H1 (cell line): ENCODE measurements at regions not wholly inside any gene's neighbourhood (a gene's known extent, or its start where the extent isn't known, plus 50 kb on each side); places are given as distances from the start of the nearest gene placed in this dataset.

ENCODE experiments used
- CTCF ChIA-PET: fragments of 300-600 bp; sonication (Branson Sonifier 250); formaldehyde crosslinking; loops from one replicate; lab custom pipeline; 2021; ENCODE audit not compliant: partially characterized antibody; lab: Charles Lee
- POLR2A ChIA-PET: fragments of 300-600 bp; sonication (Branson Sonifier 250); formaldehyde crosslinking; loops from one replicate; lab custom pipeline; 2021; ENCODE audit warnings: inconsistent platforms; ENCODE audit not compliant: partially characterized antibody; lab: Charles Lee
- DNase-seq, 2 experiments: peaks; one replicate each; pipeline versions ENCODE4 v3.0.0 to v3.0.0-alpha.2; 2010 to 2022; ENCODE audit warnings: low spot score in 2 of 2, low read depth in 1 of 2, mixed read lengths in 1 of 2
- FAIRE-seq: peaks from 2 replicates; lab custom pipeline; 2011; peaks lifted over from hg19 to GRCh38; lab: Jason Lieb, UNC
- H2AFZ ChIP-seq: 2 replicates; pipeline ENCODE4 v1.8.1; 2012; ENCODE audit warnings: low read length, inconsistent platforms
- H2AK5ac ChIP-seq: 2 replicates; pipeline ENCODE4 v1.6.1; 2013; ENCODE audit warnings: low read depth, low read length
- H2BK120ac ChIP-seq: replicated peaks from 2 replicates; pipeline ENCODE3; 2013; ENCODE audit warnings: low read depth, low read length, inconsistent platforms
- H2BK12ac ChIP-seq: 2 replicates; pipeline ENCODE4 v1.6.1; 2013; ENCODE audit warnings: low read depth, low read length
- H2BK15ac ChIP-seq: 2 replicates; pipeline ENCODE4 v1.6.1; 2013; ENCODE audit warnings: low read length
- H2BK20ac ChIP-seq: 2 replicates; pipeline ENCODE4 v1.6.1; 2013; ENCODE audit warnings: low read length
- H2BK5ac ChIP-seq: 2 replicates; pipeline ENCODE4 v1.6.1; 2013; ENCODE audit warnings: low read depth, low read length
- H3K14ac ChIP-seq: 2 replicates; pipeline ENCODE4 v1.6.1; 2013; ENCODE audit warnings: inconsistent platforms; ENCODE audit not compliant: insufficient read length
- H3K18ac ChIP-seq: 2 replicates; pipeline ENCODE4 v1.6.1; 2013; ENCODE audit warnings: low read length; ENCODE audit errors: extremely low read depth
- H3K23ac ChIP-seq: 2 replicates; pipeline ENCODE4 v1.6.1; 2013; ENCODE audit warnings: inconsistent platforms; ENCODE audit not compliant: insufficient read length
- H3K23me2 ChIP-seq: 2 replicates; pipeline ENCODE4 v1.6.1; 2013; ENCODE audit warnings: low read depth, low read length
- H3K27ac ChIP-seq: 2 replicates; pipeline ENCODE4 v1.6.1; 2011; ENCODE audit warnings: low read depth, low read length, inconsistent platforms
- H3K27me3 ChIP-seq, 4 experiments: replicated peaks in 1 of 4; 1 replicate in 1 of 4; 2 replicates in 3 of 4; pipeline versions ENCODE4 v1.6.1 to v1.8.1; 2011 to 2013; ENCODE audit warnings: low read length in 3 of 4, mild to moderate bottlenecking in 3 of 4, inconsistent platforms in 2 of 4, mixed read lengths in 2 of 4, moderate library complexity in 1 of 4; ENCODE audit not compliant: control insufficient read depth in 3 of 4, insufficient read depth in 3 of 4; ENCODE audit errors: extremely low read depth in 1 of 4
- H3K36me3 ChIP-seq, 4 experiments: 2 replicates each; pipeline versions ENCODE4 v1.6.1 to v1.8.1; 2011 to 2013; ENCODE audit warnings: mild to moderate bottlenecking in 4 of 4, low read length in 3 of 4, moderate library complexity in 2 of 4, control low read depth in 1 of 4, inconsistent platforms in 1 of 4; ENCODE audit not compliant: insufficient read depth in 4 of 4, control insufficient read depth in 2 of 4
- H3K4ac ChIP-seq: replicated peaks from 2 replicates; pipeline ENCODE3; 2013; ENCODE audit warnings: low read length, low read depth, mixed read lengths, inconsistent platforms; ENCODE audit not compliant: insufficient read length
- H3K4me1 ChIP-seq, 4 experiments: replicated peaks in 1 of 4; 1 replicate in 1 of 4; 2 replicates in 3 of 4; pipeline versions ENCODE4 v1.6.1 to v1.8.1; 2011 to 2013; ENCODE audit warnings: low read length in 3 of 4, inconsistent platforms in 2 of 4, mixed read lengths in 1 of 4; ENCODE audit not compliant: insufficient read depth in 4 of 4, control insufficient read depth in 3 of 4
- H3K4me2 ChIP-seq, 2 experiments: 2 replicates each; pipeline versions ENCODE4 v1.6.1 to v1.8.1; 2011 to 2013; ENCODE audit warnings: low read depth in 2 of 2, low read length in 2 of 2, control low read depth in 1 of 2, inconsistent platforms in 1 of 2, mild to moderate bottlenecking in 1 of 2; ENCODE audit not compliant: insufficient read depth in 1 of 2
- H3K4me3 ChIP-seq, 4 experiments: fragments of 200-600, 300-600 bp in 1 of 4; sonication (generic), shearing (Covaris generic), sonication (Bioruptor Twin) in 1 of 4; 2 replicates each; pipeline versions ENCODE4 v1.5.1 to v1.8.1; 2011 to 2016; ENCODE audit warnings: low read length in 4 of 4, low read depth in 3 of 4, control low read depth in 2 of 4, inconsistent platforms in 2 of 4, mild to moderate bottlenecking in 2 of 4, mixed read lengths in 1 of 4, moderate library complexity in 1 of 4; ENCODE audit not compliant: insufficient read depth in 2 of 4; ENCODE audit errors: extremely low read depth in 1 of 4
- H3K56ac ChIP-seq: replicated peaks from 2 replicates; pipeline ENCODE3; 2013; ENCODE audit warnings: low read depth, mild to moderate bottlenecking, mixed read lengths, low read length, inconsistent platforms; ENCODE audit not compliant: insufficient read length
- H3K79me1 ChIP-seq: 2 replicates; pipeline ENCODE4 v1.6.1; 2013; ENCODE audit warnings: low read depth, low read length, control low read depth
- H3K79me2 ChIP-seq, 2 experiments: 2 replicates each; pipeline versions ENCODE4 v1.6.1 to v1.8.1; 2012 to 2013; ENCODE audit warnings: low read length in 2 of 2, mild to moderate bottlenecking in 2 of 2, inconsistent platforms in 1 of 2; ENCODE audit not compliant: insufficient read depth in 2 of 2, control insufficient read depth in 1 of 2
- H3K9ac ChIP-seq, 4 experiments: replicated peaks in 1 of 4; 1 replicate in 1 of 4; 2 replicates in 3 of 4; pipeline versions ENCODE4 v1.6.1 to v1.8.1; 2011 to 2013; ENCODE audit warnings: low read depth in 3 of 4, low read length in 3 of 4, control low read depth in 2 of 4, mild to moderate bottlenecking in 2 of 4, moderate library complexity in 2 of 4, inconsistent platforms in 1 of 4; ENCODE audit errors: extremely low read depth in 1 of 4
- H3K9me3 ChIP-seq, 2 experiments: 2 replicates each; pipeline versions ENCODE4 v1.6.1 to v1.8.1; 2012 to 2013; ENCODE audit warnings: mild to moderate bottlenecking in 2 of 2, moderate library complexity in 2 of 2, control low read depth in 1 of 2, inconsistent platforms in 1 of 2, low read depth in 1 of 2, low read length in 1 of 2, mixed read lengths in 1 of 2; ENCODE audit not compliant: insufficient read depth in 2 of 2
- H4K20me1 ChIP-seq, 2 experiments: replicated peaks in 1 of 2; 2 replicates each; pipeline versions ENCODE3 to v1.8.1; 2011 to 2013; ENCODE audit warnings: inconsistent platforms in 2 of 2, low read length in 2 of 2, mild to moderate bottlenecking in 1 of 2; ENCODE audit not compliant: insufficient read depth in 2 of 2, control insufficient read depth in 1 of 2
- H4K5ac ChIP-seq: 2 replicates; pipeline ENCODE4 v1.6.1; 2013; ENCODE audit warnings: low read length, low read depth, mixed read lengths, inconsistent platforms; ENCODE audit not compliant: insufficient read length
- H4K8ac ChIP-seq: 2 replicates; pipeline ENCODE4 v1.8.0; 2013; ENCODE audit warnings: mild to moderate bottlenecking, moderate library complexity, low read length, inconsistent platforms; ENCODE audit not compliant: insufficient read depth; ENCODE audit errors: extremely low read depth
- H4K91ac ChIP-seq: replicated peaks from 2 replicates; pipeline ENCODE3; 2013; ENCODE audit warnings: low read length, mixed read lengths, inconsistent platforms; ENCODE audit not compliant: insufficient read length
- ASH2L ChIP-seq: fragments of 200-600, 300-600 bp; sonication (generic); IDR thresholded peaks from one replicate; pipeline ENCODE4 v1.7.1; 2017; ENCODE audit warnings: low read length
- ATF2 ChIP-seq: IDR thresholded peaks from 2 replicates; pipeline ENCODE4 v1.6.1; 2012; ENCODE audit warnings: low read length, inconsistent platforms
- BRCA1 ChIP-seq: IDR thresholded peaks from 2 replicates; pipeline ENCODE4 v1.6.1; 2012; ENCODE audit warnings: low read depth, low read length, improper control_type of control experiment
- CTBP2 ChIP-seq: IDR thresholded peaks from 2 replicates; pipeline ENCODE4 v1.7.0; 2011; ENCODE audit warnings: borderline replicate concordance, mild to moderate bottlenecking, moderate library complexity, mixed read lengths, low read length; ENCODE audit not compliant: insufficient read depth, insufficient read length
- E2F6 ChIP-seq: IDR thresholded peaks from 2 replicates; pipeline ENCODE4 v1.6.1; 2012; ENCODE audit warnings: inconsistent platforms
- EGR1 ChIP-seq: IDR thresholded peaks from 2 replicates; pipeline ENCODE4 v1.6.1; 2011; ENCODE audit warnings: low read depth, low read length, borderline replicate concordance
- JUND ChIP-seq: IDR thresholded peaks from 2 replicates; pipeline ENCODE4 v1.6.1; 2011; ENCODE audit warnings: mild to moderate bottlenecking, improper control_type of control experiment, low read length
- SAP30 ChIP-seq: fragments of 300-600 bp; sonication (generic); IDR thresholded peaks from 2 replicates; pipeline ENCODE4 v1.7.1; 2012; ENCODE audit warnings: low read length, moderate library complexity, mild to moderate bottlenecking, inconsistent platforms; ENCODE audit not compliant: insufficient read depth, insufficient replicate concordance
- SIN3A ChIP-seq, 2 experiments: IDR thresholded peaks in 1 of 2; conservative IDR thresholded peaks in 1 of 2; 2 replicates each; pipeline ENCODE4 v1.6.1; 2011 to 2012; ENCODE audit warnings: low read length in 2 of 2, improper control_type of control experiment in 1 of 2, low read depth in 1 of 2, mild to moderate bottlenecking in 1 of 2
- SRF ChIP-seq: IDR thresholded peaks from 2 replicates; pipeline ENCODE4 v1.6.1; 2011; ENCODE audit warnings: mild to moderate bottlenecking, low read depth, low read length, moderate library complexity
- TAF1 ChIP-seq: IDR thresholded peaks from 2 replicates; pipeline ENCODE4 v1.6.1; 2011; ENCODE audit warnings: mild to moderate bottlenecking, low read depth, low read length
- WGBS, 2 experiments: shearing (Covaris generic) in 1 of 2; methylation state at CpG; one replicate each; pipeline versions ENCODE4 v1.1.6 to v1.1.7; 2013 to 2015; ENCODE audit warnings: low lambda C conversion rate in 2 of 2, mixed read lengths in 2 of 2, inconsistent platforms in 1 of 2, low coverage in 1 of 2, missing lambda C conversion rate in 1 of 2; ENCODE audit not compliant: insufficient replicate concordance in 2 of 2, insufficient coverage in 1 of 2, insufficient read length in 1 of 2; ENCODE audit errors: extremely low coverage in 1 of 2, missing lambda C conversion rate in 1 of 2; 5-methylcytosine and 5-hydroxymethylcytosine counted together

DNA sequence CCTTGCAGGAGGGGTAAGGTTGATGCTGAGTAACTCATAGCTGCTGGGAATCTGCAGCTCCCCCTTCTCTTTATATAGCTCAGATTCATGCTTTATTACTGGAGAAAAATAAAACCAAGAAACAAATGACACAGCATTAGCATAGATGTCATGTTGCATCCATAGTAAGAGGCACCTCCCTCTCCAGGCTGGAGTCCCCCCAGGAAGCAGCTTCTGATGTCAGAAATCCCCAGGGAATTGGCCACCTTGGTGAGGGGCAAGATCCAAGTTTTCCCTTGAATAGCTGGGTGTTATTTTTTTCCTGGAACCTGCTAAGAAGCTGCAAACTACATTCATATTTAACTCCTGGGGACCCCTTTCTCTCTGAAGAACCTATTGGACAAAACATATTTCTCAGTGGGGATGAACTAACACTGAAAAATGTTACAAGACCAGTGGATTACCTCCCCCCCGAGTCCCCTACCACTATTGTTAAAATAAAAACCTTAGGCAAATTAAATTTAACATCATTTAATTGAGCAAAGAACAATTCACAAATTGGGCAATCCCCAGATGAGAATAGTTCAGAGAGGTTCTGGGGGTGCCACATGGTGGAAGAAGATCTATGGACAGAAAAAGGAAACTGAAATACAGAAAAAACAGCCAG is 163.7 kb upstream of the NAMPT start:
- no peak overlapping the region for H2BK5ac ChIP-seq
- H3K23me2 ChIP-seq = no peaks in the 10 kb centered on the region; the same call in 1 of the 2 replicates
- no peaks in the 10 kb centered on the region; a peak in 1 of 8 replicates for H3K36me3 ChIP-seq
- no peak overlapping the region for H2BK12ac ChIP-seq
- no peak overlapping the region for H4K91ac ChIP-seq
- no peak overlapping the region for H2BK15ac ChIP-seq
- no peaks in the 10 kb centered on the region for H3K27me3 ChIP-seq
- H3K4me2 ChIP-seq = no peak overlapping the region
- no peaks in the 10 kb centered on the region for H3K79me1 ChIP-seq
- no peaks in the 10 kb centered on the region for H3K4me1 ChIP-seq
- H4K20me1 ChIP-seq = no peaks in the 10 kb centered on the region
- H3K23ac ChIP-seq = no peak overlapping the region
- no peak overlapping the region for H3K56ac ChIP-seq
- H3K4ac ChIP-seq = no peak overlapping the region
- H3K18ac ChIP-seq = no peak overlapping the region
- H3K9ac ChIP-seq = no peak overlapping the region
- H2AFZ ChIP-seq = no peak overlapping the region
- no peak overlapping the region for H4K5ac ChIP-seq
- CTCF ChIA-PET = interaction anchor here (0.7 to 1.5 kb wide), 6 partner anchors 10 to 281 kb away, joined by 3 to 9 read pairs (median 3); no protein-coding TSS in a partner anchor
- 71% methylated on average over 1 of the region's 1 CpG; no CpG with 5 or more reads in 1 of the 2 experiments for WGBS, 2 experiments
- DNase-seq (no peak), FAIRE-seq (no peak)
- no peak overlapping the region for H2AK5ac ChIP-seq
- no peak overlapping the region for H3K4me3 ChIP-seq
- H2BK120ac ChIP-seq = no peak overlapping the region
- POLR2A ChIA-PET = no interaction called here
- H3K14ac ChIP-seq = no peak overlapping the region
- H4K8ac ChIP-seq = no peak overlapping the region
- H3K79me2 ChIP-seq = no peaks in the 10 kb centered on the region
- no peak overlapping the region for H3K27ac ChIP-seq
- no peak overlapping the region for H2BK20ac ChIP-seq
- peaks cover 14 to 18% of the 10 kb centered on the region in 2 experiments for H3K9me3 ChIP-seq
- TF ChIP-seq ASH2L (no peak), SRF (no peak), CTBP2 (no peak), SIN3A (conservative IDR thresholded peaks at IDR 0.05 in 1 of 2, IDR thresholded peaks at IDR 0.05 in 1 of 2; ENCODE audit: low read depth in 1 of 2, low read length in 2 of 2) (no peak), BRCA1 (no peak), SAP30 (no peak), ATF2 (no peak), EGR1 (no peak), E2F6 (no peak), JUND (no peak), TAF1 (no peak)
